ENCODE measurements at regions not wholly inside any gene's neighbourhood (a gene's known extent, or its start where the extent isn't known, plus 50 kb on each side); places are given as distances from the start of the nearest gene placed in this dataset.

DNA sequence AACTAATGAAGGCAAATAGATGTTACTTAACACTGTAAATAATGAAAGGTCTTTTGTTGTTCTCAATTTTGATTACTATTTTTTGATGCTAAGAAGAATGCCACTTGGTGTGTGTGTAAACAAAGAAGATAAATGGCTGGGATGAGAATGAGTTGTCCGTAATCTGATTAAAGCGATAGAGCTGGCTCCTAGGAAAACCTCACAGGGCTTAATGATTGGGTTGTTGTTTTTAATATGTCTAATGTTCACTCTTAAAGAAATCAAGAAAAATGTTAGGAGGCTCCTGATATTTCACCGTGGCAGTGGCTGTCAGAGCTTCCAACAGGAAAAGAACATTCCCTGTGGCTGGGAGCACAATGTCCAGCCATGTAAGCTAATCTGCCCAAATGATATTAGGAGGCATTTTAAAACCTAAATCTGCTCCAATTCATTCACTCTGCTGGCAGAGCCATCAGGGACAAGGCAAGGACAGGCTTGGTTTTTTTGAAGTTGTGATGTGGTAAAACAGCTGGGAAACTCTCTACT lies 243.9 kb downstream of the SNX10 start:
- Mint-ChIP-seq H3K27ac (peak overlapping the region in 2 of 9 donors; percentile 59 to 92), H3K36me3 (no peaks in the 10 kb centered on the region), H3K4me1 (no peaks in the 10 kb centered on the region), H3K27me3 (peaks cover 39 to 82% (median 66%) of the 10 kb centered on the region in 5 donors), H3K9me3 (no peaks in the 10 kb centered on the region), H3K4me3 (no peak overlapping the region)
- no peaks in the 10 kb centered on the region for H3K27me3 ChIP-seq (ENCODE audit: control insufficient read depth in 2 of 2, insufficient read depth in 2 of 2, low read length in 2 of 2)
- intact Hi-C loops (cut with micrococcal nuclease) = no loop called here
- no peak overlapping the region for H3K4me3 ChIP-seq (ENCODE audit: low read length)
- ChIA-PET CTCF (no interaction called here), POLR2A (no interaction called here)
- H3K4me1 ChIP-seq (ENCODE audit: control insufficient read depth in 2 of 2, insufficient read depth in 2 of 2, low read length in 2 of 2) = no peaks in the 10 kb centered on the region
- no peaks in the 10 kb centered on the region for H3K36me3 ChIP-seq (ENCODE audit: control insufficient read depth in 2 of 3, insufficient read depth in 3 of 3, low read length in 3 of 3)
- DNase-seq = no peak
- no peak for ATAC-seq
- H3K9me3 ChIP-seq (ENCODE audit: control insufficient read depth in 2 of 3, low read length in 3 of 3) = no peaks in the 10 kb centered on the region
- no peak overlapping the region for H3K27ac ChIP-seq (ENCODE audit: low read depth, low read length)

DNA sequence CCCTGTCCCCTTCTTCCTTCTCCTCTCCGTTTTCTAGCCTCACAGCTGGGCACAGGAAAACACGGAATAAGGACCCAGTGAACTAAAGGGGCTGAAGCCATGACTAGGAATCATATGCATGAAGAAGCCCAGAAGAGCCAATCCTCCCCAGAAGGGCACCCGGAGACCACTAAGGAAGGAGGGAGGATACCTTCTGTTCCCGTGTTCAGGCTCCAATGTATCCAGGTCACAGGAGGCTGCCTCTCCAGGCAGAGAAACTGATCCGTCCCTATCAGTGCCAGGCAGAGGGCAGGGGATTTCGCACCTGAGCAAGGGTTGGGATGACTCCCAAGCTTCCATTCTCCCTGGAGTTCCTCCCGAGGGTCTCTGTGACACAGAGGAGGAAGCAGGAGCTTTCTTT lies 246.6 kb downstream of the SNX10 start:
- H3K27me3 Mint-ChIP-seq = peaks cover 39 to 76% (median 59%) of the 10 kb centered on the region in 5 donors
- Histone ChIP-seq H3K9me3 (ENCODE audit: control insufficient read depth in 2 of 3, low read length in 3 of 3) (no peaks in the 10 kb centered on the region), H3K27me3 (ENCODE audit: control insufficient read depth in 2 of 2, insufficient read depth in 2 of 2, low read length in 2 of 2) (no peaks in the 10 kb centered on the region), H3K4me3 (ENCODE audit: low read length) (no peak overlapping the region), H3K36me3 (ENCODE audit: control insufficient read depth in 2 of 3, insufficient read depth in 3 of 3, low read length in 3 of 3) (no peaks in the 10 kb centered on the region), H3K27ac (ENCODE audit: low read depth, low read length) (no peak overlapping the region), H3K4me1 (ENCODE audit: control insufficient read depth in 2 of 2, insufficient read depth in 2 of 2, low read length in 2 of 2) (no peaks in the 10 kb centered on the region)
- ChIA-PET POLR2A (no interaction called here), CTCF (no interaction called here)
- H3K27ac Mint-ChIP-seq = peak overlapping the region in 1 of 9 donors; percentile 14
- ATAC-seq (no peak), DNase-seq (no peak)
- H3K4me1 Mint-ChIP-seq = no peaks in the 10 kb centered on the region
- intact Hi-C loops (cut with micrococcal nuclease) = no loop called here
- no peak overlapping the region for H3K4me3 Mint-ChIP-seq
- no peaks in the 10 kb centered on the region for H3K36me3 Mint-ChIP-seq
- H3K9me3 Mint-ChIP-seq = no peaks in the 10 kb centered on the region

DNA sequence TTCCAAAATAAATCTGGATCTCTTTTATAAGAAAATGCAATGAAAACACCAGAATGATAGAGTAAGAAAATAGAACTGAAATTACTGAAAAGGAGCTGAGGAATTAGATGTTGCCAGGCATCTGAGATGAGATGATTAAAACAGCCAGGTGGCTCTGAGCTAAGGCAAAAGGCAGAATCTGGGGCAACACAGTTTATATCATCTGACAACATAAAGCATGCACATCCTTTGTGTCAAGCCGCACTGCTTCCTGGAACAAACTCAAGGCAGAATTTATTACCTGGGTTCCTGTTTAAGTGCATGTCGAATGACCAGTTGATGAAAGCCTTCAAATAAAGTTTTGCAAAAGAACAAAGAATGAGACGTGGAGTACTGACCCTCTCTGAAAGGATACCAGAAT lies 247.0 kb downstream of the SNX10 start:
- Mint-ChIP-seq H3K4me1 (no peaks in the 10 kb centered on the region), H3K27me3 (peaks cover 43 to 80% (median 62%) of the 10 kb centered on the region in 5 donors), H3K4me3 (no peak overlapping the region), H3K9me3 (peaks cover 0 to 3% (median 0%) of the 10 kb centered on the region in 11 donors), H3K36me3 (no peaks in the 10 kb centered on the region), H3K27ac (peak overlapping the region in 1 of 9 donors; percentile 14)
- Histone ChIP-seq H3K36me3 (ENCODE audit: control insufficient read depth in 2 of 3, insufficient read depth in 3 of 3, low read length in 3 of 3) (no peaks in the 10 kb centered on the region), H3K9me3 (ENCODE audit: control insufficient read depth in 2 of 3, low read length in 3 of 3) (no peaks in the 10 kb centered on the region), H3K4me3 (ENCODE audit: low read length) (no peak overlapping the region), H3K27me3 (ENCODE audit: control insufficient read depth in 2 of 2, insufficient read depth in 2 of 2, low read length in 2 of 2) (no peaks in the 10 kb centered on the region), H3K4me1 (ENCODE audit: control insufficient read depth in 2 of 2, insufficient read depth in 2 of 2, low read length in 2 of 2) (no peaks in the 10 kb centered on the region), H3K27ac (ENCODE audit: low read depth, low read length) (no peak overlapping the region)
- CTCF ChIA-PET = no interaction called here
- peak in 1 of 9 donors; percentile 21 for DNase-seq
- ATAC-seq = no peak
- POLR2A ChIA-PET = no interaction called here
- intact Hi-C loops (cut with micrococcal nuclease) = no loop called here

DNA sequence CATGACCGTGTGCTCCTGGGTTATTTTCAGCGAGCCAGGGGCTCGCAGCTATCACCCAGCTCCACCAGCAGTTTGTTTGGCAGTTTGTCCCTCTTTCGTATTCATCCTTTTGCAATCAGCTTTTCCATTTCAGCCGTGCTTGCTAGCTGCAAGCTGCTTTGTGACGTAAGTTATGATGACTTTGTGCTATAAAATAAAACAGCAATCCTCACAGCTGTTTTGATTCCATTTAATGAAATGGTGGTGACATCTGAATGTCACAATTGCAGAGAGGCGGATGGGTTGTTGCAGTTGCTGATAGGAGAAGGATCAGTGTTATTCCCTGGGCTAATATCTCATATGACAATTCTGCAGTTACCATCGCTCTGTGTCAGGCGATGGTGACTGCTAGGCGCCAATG lies 251.7 kb downstream of the SNX10 start:
- intact Hi-C loops (cut with micrococcal nuclease) = no loop called here
- Histone ChIP-seq H3K27me3 (ENCODE audit: control insufficient read depth in 2 of 2, insufficient read depth in 2 of 2, low read length in 2 of 2) (no peaks in the 10 kb centered on the region), H3K27ac (ENCODE audit: low read depth, low read length) (no peak overlapping the region), H3K4me1 (ENCODE audit: control insufficient read depth in 2 of 2, insufficient read depth in 2 of 2, low read length in 2 of 2) (no peaks in the 10 kb centered on the region), H3K4me3 (ENCODE audit: low read length) (no peak overlapping the region), H3K9me3 (ENCODE audit: control insufficient read depth in 2 of 3, low read length in 3 of 3) (peaks cover 0 to 4% (median 0%) of the 10 kb centered on the region in 3 experiments), H3K36me3 (ENCODE audit: control insufficient read depth in 2 of 3, insufficient read depth in 3 of 3, low read length in 3 of 3) (no peaks in the 10 kb centered on the region)
- Mint-ChIP-seq H3K4me1 (peaks cover 0 to 2% (median 0%) of the 10 kb centered on the region in 7 donors), H3K36me3 (no peaks in the 10 kb centered on the region), H3K27ac (no peak overlapping the region), H3K4me3 (no peak overlapping the region), H3K27me3 (peaks cover 25 to 67% (median 39%) of the 10 kb centered on the region in 5 donors), H3K9me3 (peaks cover 0 to 4% (median 0%) of the 10 kb centered on the region in 11 donors)
- ATAC-seq (no peak), DNase-seq (no peak)
- POLR2A ChIA-PET = no interaction called here
- CTCF ChIA-PET = no interaction called here

DNA sequence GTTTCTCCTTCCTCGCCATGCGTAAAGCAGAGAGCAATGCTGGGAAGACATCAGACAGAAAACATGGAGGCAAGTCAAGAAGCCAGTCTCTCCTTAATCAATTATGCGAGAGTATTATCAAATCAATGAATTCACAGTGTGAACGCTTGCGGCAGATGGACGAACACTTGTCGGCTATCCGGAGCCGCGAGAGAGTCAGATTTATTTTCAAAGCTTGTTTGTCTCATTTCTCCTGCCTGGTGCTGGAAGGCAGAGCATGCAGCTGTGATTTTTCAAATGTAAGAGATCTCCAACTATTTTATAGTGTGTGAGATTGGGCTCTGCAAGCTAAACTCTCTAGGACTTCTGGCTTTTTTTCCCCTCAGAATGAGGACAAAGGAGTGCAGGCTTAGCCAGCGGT lies 252.3 kb downstream of the SNX10 start:
- Histone ChIP-seq H3K27me3 (ENCODE audit: control insufficient read depth in 2 of 2, insufficient read depth in 2 of 2, low read length in 2 of 2) (no peaks in the 10 kb centered on the region), H3K36me3 (ENCODE audit: control insufficient read depth in 2 of 3, insufficient read depth in 3 of 3, low read length in 3 of 3) (no peaks in the 10 kb centered on the region), H3K9me3 (ENCODE audit: control insufficient read depth in 2 of 3, low read length in 3 of 3) (peaks cover 0 to 4% (median 0%) of the 10 kb centered on the region in 3 experiments), H3K27ac (ENCODE audit: low read depth, low read length) (no peak overlapping the region), H3K4me1 (ENCODE audit: control insufficient read depth in 2 of 2, insufficient read depth in 2 of 2, low read length in 2 of 2) (no peaks in the 10 kb centered on the region), H3K4me3 (ENCODE audit: low read length) (no peak overlapping the region)
- no peak overlapping the region for H3K27ac Mint-ChIP-seq
- intact Hi-C loops (cut with micrococcal nuclease) = no loop called here
- H3K4me3 Mint-ChIP-seq = no peak overlapping the region
- H3K36me3 Mint-ChIP-seq = no peaks in the 10 kb centered on the region
- no peak for DNase-seq
- H3K9me3 Mint-ChIP-seq = peaks cover 0 to 6% (median 0%) of the 10 kb centered on the region in 11 donors
- H3K4me1 Mint-ChIP-seq = peaks cover 0 to 2% (median 0%) of the 10 kb centered on the region in 7 donors
- peaks cover 19 to 67% (median 39%) of the 10 kb centered on the region in 5 donors for H3K27me3 Mint-ChIP-seq
- ChIA-PET CTCF (no interaction called here), POLR2A (no interaction called here)
- ATAC-seq = no peak

DNA sequence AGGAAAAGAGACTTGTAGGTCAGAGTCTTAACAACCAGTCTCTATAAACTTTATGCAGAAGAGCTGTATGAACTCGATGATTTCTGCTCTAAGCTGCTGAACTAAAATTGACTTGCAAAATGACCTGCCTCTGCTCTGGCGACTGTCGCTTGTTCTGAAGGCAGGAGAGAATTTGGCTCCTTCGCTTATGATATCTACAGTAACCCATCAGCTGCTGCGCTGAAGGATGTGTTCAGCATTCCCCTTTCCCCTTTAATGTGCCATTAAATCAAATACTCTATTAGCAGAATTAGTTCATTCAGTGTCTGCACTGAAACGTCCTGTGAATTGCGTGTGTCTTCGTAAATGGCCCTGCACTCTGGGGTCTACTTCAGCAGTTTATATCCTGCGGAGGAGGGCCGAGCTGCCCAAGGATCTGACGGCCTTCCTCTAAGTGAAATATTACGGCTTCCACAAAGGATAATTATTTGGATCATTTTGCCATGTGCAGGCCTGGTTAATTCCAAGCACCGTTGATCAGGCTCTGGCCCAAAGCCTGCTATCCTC lies 254.9 kb downstream of the SNX10 start:
- H3K9me3 ChIP-seq (ENCODE audit: control insufficient read depth in 2 of 3, low read length in 3 of 3) = peaks cover 0 to 4% (median 0%) of the 10 kb centered on the region in 3 experiments
- intact Hi-C loops (cut with micrococcal nuclease) = no loop called here
- no peaks in the 10 kb centered on the region for H3K4me1 ChIP-seq (ENCODE audit: control insufficient read depth in 2 of 2, insufficient read depth in 2 of 2, low read length in 2 of 2)
- H3K27ac ChIP-seq (ENCODE audit: low read depth, low read length) = no peak overlapping the region
- Mint-ChIP-seq H3K27me3 (peaks cover 7 to 66% (median 33%) of the 10 kb centered on the region in 5 donors), H3K9me3 (peaks cover 0 to 6% (median 0%) of the 10 kb centered on the region in 11 donors), H3K27ac (no peak overlapping the region), H3K36me3 (no peaks in the 10 kb centered on the region), H3K4me3 (no peak overlapping the region), H3K4me1 (peaks cover 0 to 2% (median 0%) of the 10 kb centered on the region in 7 donors)
- ATAC-seq (no peak), DNase-seq (no peak)
- no peak overlapping the region for H3K4me3 ChIP-seq (ENCODE audit: low read length)
- CTCF ChIA-PET = no interaction called here
- POLR2A ChIA-PET = no interaction called here
- H3K27me3 ChIP-seq (ENCODE audit: control insufficient read depth in 2 of 2, insufficient read depth in 2 of 2, low read length in 2 of 2) = no peaks in the 10 kb centered on the region
- H3K36me3 ChIP-seq (ENCODE audit: control insufficient read depth in 2 of 3, insufficient read depth in 3 of 3, low read length in 3 of 3) = no peaks in the 10 kb centered on the region

DNA sequence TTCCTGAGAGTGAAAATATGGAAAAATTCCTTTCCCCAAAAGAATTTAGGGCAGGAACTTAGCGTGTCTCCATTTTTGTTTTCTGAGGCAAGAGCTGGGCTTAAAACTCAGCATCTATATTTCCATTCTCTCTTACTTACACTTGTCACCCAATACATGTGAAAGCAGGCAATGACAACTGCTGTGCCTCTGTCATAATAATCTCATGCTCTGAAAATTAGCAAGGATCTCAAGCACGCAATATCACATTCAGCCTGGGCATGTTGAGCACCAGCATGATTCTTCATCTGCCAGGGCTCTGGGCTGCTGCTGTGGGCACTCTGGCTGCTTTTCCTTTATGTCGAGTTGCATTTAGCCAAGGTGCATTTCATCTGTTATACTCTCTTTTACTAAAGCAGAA lies 255.5 kb downstream of the SNX10 start:
- Mint-ChIP-seq H3K4me3 (no peak overlapping the region), H3K36me3 (no peaks in the 10 kb centered on the region), H3K9me3 (peaks cover 0 to 6% (median 0%) of the 10 kb centered on the region in 11 donors), H3K27me3 (peaks cover 2 to 65% (median 28%) of the 10 kb centered on the region in 5 donors), H3K27ac (no peak overlapping the region), H3K4me1 (peaks cover 0 to 2% (median 0%) of the 10 kb centered on the region in 7 donors)
- no peak overlapping the region for H3K27ac ChIP-seq (ENCODE audit: low read depth, low read length)
- no peaks in the 10 kb centered on the region for H3K4me1 ChIP-seq (ENCODE audit: control insufficient read depth in 2 of 2, insufficient read depth in 2 of 2, low read length in 2 of 2)
- H3K4me3 ChIP-seq (ENCODE audit: low read length) = no peak overlapping the region
- ATAC-seq (no peak), DNase-seq (no peak)
- POLR2A ChIA-PET = no interaction called here
- CTCF ChIA-PET = no interaction called here
- no peaks in the 10 kb centered on the region for H3K36me3 ChIP-seq (ENCODE audit: control insufficient read depth in 2 of 3, insufficient read depth in 3 of 3, low read length in 3 of 3)
- no peaks in the 10 kb centered on the region for H3K27me3 ChIP-seq (ENCODE audit: control insufficient read depth in 2 of 2, insufficient read depth in 2 of 2, low read length in 2 of 2)
- peaks cover 0 to 4% (median 0%) of the 10 kb centered on the region in 3 experiments for H3K9me3 ChIP-seq (ENCODE audit: control insufficient read depth in 2 of 3, low read length in 3 of 3)
- intact Hi-C loops (cut with micrococcal nuclease) = no loop called here

Measured in naive thymus-derived CD4-positive, alpha-beta T cell (primary cell).